HG03280 (cell line): ENCODE measurements at regions not wholly inside any gene's neighbourhood (a gene's known extent, or its start where the extent isn't known, plus 50 kb on each side); places are given as distances from the start of the nearest gene placed in this dataset.
"Not testable (repeated sequence)": the region's sequence is repeated elsewhere in the genome, so short reads cannot be mapped to it uniquely, and the experiment has no call there.

ENCODE experiments used
- ATAC-seq: cut with Tn5 transposase; IDR thresholded peaks from one replicate; pipeline ENCODE4 v1.9.1; 2021; ENCODE audit warnings: mild to moderate bottlenecking, moderate library complexity; ENCODE audit not compliant: unreplicated experiment

DNA sequence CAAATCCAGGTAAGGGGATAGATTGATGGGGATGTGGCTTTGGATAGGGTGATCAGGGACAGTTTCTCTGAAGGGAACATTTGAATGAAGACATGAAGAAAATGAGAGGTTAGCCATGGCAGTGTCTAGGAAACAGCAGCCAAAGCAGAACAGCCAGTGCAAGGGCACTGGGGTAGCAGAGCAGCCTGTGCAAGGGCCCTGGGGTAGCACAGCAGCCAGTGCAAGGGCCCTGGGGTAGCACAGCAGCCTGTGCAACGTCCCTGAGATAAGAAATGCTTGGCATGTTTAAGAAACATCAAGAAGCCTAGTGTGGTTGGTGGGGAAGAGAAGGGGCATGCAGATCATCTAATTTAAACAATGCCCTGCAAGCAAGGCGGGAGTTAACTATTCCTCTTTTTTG, 128.5 kb downstream of the IRX5 start:
- ATAC-seq, result no peak

GRCh38 chr16:55061126-55061525, 130.5 kb downstream of the IRX5 start:
- no peak for ATAC-seq

- ATAC-seq, result no peak
Observed at GRCh38 chr16:55062442-55062841, 131.8 kb downstream of the IRX5 start.

DNA sequence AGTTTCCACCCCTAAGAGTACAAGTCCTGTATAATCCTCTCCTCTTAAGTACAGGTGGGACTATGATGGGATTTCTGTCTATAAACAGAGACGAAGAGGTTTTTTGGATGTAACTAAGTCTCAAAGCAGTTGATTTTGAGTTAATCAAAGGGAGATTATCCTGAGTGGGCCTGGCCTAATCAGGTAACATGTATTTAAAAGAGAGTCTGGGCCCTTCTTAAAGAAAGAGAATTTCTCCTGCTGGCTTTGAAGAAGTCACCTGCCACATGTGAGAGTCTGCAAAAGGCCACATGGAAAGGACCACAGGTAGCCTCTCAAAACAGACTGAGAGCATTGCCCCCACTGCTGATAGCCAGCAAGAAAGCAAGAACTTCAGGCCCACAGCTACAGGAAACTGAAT, 142.3 kb downstream of the IRX5 start:
- ATAC-seq, result no peak

- ATAC-seq, result no peak
Observed at GRCh38 chr16:55073830-55074229, 143.2 kb downstream of the IRX5 start.

GRCh38 chr16:55075208-55075607, 144.5 kb downstream of the IRX5 start:
- not testable (repeated sequence) for ATAC-seq

GRCh38 chr16:55076053-55076452, 145.4 kb downstream of the IRX5 start:
- ATAC-seq, result no peak

DNA sequence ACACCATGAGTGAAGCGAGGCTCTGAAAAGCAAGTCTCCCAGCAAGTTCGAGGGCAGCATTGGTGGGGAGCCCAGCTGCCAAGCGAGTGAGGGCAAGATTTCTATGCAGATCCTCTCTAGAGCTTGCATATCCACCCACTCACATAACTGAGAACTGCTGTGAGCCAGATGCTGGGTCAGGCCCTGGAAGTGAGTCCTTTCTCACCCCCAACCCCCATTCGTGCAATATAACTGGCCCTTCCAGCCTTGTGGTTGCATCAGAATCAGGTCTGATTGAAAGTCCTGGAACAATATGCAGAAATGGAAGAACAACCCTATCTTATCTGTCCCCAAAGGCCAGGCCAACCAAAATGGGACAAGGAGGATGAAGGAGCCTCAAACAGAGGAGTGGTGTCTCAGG, 146.6 kb downstream of the IRX5 start:
- ATAC-seq, result no peak

DNA sequence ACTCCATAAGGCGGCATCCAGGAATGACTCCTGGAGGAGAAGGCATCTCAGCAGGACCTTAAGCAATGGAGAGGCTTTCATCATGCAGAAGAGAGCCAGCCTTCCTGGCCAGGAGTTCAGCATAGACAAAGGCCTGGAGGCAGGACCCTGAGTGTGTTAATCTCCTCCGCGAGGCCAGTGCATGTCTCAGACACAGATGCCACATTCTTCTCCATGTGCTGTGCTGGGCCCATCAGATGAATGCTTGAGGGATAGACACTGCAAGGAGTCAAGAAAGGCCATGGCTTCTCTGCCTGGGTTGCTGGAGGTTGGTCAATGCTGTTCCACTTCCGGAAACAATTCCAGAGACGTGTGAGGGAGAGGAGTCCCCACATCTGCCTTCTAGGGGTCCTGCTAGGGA, 147.5 kb downstream of the IRX5 start:
- ATAC-seq, result no peak

- no peak for ATAC-seq
Observed at GRCh38 chr16:55078699-55079410, 148.2 kb downstream of the IRX5 start.

- no peak for ATAC-seq
Observed at GRCh38 chr16:55081622-55082590, 151.2 kb downstream of the IRX5 start.

DNA sequence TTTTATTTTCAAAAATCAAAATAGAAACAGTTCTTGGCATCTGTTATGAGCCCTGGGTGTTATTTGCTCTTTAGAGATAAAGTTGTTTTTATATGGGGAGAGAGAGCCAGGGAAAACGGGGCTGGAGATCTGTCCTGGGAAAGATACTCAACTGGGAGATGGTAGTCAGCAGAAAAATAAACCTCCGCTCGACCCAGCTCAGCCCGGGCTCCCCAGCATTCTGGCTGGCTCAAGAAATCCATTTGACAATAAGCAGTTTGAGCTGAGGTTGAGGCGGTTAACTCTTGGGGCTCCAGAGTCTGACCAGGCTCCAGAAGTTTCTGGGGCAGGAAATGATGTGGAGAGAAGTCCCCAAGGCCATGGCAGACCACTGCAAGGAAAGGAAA, 151.9 kb downstream of the IRX5 start:
- no peak for ATAC-seq

DNA sequence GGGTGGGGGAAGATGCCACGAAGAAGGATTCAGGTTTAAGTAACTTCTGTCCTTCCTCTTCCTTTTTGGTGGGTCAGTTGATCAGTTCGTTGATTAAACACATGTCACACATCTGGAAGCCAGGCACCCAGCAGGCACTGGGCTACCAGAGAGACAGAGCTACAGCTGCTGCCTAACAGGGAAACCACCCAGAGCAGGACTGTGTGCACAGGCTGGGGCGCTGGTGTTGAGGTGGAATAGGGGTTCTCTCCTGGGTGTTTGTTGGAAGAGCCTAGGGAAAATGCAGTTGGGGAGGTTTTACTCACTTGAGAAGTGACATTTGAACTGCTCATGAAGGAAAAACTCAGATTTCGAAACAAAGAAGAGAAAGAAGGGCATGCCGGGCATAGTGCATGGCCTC, 152.4 kb downstream of the IRX5 start:
- no peak for ATAC-seq

DNA sequence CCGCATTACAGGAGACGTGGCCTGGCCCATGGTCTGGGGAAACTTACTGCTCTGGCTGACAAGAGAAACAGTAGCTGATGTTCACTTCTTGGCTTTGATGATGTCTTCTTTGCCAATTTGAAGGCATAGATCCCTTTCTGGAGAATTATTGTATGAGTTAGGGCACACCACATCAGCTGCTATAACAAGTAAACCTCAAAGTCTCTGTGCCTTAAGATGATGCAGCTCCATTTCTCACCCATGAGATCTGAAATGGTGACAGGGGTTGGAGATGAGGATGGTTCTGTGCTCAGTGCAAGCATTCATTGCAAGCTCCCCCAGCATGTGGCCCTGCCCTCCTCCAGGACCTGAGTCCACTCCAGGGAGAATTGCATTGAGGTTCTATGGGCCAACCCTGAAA, 157.4 kb downstream of the IRX5 start:
- ATAC-seq, result no peak

GRCh38 chr16:55089600-55089999, 158.9 kb downstream of the IRX5 start:
- no peak for ATAC-seq

DNA sequence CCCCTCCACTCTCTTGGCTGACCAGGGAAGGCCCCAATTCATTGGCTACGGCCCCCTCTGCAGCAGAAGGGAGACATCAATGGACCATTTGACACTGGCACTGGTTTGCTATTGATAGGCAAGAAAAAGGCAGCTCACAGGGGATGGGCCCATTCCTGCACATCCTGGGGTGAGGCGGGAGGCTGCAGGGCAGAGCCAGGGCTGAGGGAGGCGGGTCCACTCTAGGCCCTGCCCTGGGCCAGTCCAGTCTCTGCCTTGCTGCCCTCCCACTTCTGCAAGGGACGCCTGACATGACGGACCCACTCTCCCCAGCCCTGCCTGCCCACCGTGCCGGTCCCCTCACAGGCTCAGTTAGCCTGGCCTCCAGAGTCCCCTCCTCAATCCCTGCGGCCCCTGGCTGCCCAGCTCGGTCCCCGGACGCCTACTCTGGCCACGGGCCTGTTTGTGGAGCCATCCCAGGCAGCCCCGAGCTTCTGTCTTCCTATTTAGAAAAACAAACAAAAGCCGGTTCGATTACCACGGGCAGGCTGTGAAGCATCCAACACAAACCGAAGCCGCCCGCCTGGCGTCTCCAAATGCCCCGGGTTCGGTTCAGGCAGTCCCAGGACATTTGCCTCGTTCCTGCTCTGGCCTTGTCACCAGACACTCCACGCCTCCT, 160.7 kb downstream of the IRX5 start:
- no peak for ATAC-seq

GRCh38 chr16:55091871-55092230, 161.2 kb downstream of the IRX5 start:
- no peak for ATAC-seq

- no peak for ATAC-seq
Observed at GRCh38 chr16:55100100-55100499, 169.4 kb downstream of the IRX5 start.

DNA sequence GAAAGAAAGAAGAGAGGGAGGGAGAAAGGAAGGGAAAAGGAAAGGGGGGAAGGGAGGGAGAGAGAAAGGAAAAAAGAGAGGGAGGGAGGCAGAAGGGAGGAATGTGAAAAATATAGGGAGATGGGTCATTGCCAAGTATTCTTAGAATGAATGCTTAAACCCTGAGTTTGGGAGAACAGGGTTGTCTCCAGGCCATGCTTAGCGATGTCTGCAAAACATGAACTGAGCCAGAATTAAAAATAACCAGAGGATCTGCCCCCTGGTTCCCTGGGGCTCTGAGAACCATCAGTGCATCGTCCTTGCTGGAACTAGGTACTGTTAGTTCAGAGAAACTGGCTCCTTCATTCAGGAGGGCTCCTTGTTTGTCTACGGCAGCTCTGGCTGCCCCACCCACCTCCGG, 170.4 kb downstream of the IRX5 start:
- no peak for ATAC-seq

DNA sequence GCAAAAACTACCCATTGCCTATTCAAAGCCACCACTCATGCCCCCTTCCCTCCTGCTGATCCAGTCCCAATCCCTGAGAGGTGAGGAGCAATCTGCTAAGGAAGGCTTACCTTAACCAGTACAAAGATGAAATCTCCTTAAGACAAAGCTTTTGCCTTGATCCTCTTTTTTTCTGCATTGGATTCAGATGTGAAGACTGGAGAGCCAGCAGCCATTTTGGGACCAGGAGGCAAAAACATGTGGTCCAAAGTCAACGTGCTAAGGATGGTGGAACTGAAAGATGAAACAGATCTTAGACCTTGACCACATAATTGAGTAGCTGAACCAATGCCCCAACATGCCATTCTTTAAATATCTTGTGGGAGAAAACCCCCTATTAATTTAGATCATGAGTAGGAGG, 171.4 kb downstream of the IRX5 start:
- no peak for ATAC-seq

DNA sequence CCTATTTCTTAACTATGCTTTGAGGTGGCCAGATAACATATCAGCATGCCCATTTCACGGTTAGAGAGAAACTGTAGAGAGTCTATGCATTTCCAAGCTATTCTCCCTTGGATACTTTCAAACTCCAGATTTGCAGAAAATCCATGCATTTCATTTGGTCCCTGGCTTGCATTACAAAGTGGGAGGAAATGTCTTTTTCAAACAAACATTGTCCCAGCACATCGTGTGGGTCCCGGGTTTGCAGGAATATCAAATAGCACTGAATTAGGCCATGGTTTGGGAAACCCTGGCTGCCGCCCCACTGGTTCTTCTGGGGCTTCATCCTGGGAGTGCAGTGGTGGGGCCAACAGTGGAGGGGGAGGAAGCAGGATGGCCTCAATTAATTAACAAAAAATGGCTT, 171.9 kb downstream of the IRX5 start:
- ATAC-seq, result no peak

DNA sequence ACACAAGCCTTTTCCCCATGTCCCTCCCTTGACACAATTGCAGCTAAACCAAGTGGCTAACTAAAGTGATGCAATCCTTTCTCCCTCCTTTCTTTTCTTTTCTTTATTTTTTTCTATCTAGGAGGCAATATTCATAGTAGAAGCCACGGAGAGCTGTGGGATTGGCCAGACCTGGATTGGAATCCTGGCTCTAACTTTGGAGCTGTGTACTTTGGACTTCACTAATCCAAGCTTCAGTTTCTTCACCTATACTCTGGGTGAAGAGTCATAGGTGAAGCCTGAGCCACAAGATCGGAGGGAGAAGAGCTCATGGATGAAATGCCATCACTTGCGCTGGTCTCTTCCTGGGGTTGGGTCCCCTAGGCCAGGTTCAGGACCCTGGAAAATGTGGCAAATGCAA, 177.2 kb downstream of the IRX5 start:
- ATAC-seq, result no peak
